ENCODE measurements at regions not wholly inside any gene's neighbourhood (a gene's known extent, or its start where the extent isn't known, plus 50 kb on each side); places are given as distances from the start of the nearest gene placed in this dataset.

- TF ChIP-seq CTCF (IDR thresholded peaks at IDR 0.05): no peak
- TF ChIP-seq EZH2 (IDR thresholded peaks at IDR 0.05): no peak
- no peak for TF ChIP-seq EZH2phosphoT487 (IDR thresholded peaks at IDR 0.05)
Measured at GRCh38 chr15:81502439-81502838, 128.4 kb upstream of the TMC3 start.

Data from neural progenitor cell (in vitro differentiated cells).